H9 (cell line): ENCODE measurements at regions not wholly inside any gene's neighbourhood (a gene's known extent, or its start where the extent isn't known, plus 50 kb on each side); places are given as distances from the start of the nearest gene placed in this dataset.

Experiments used
- DNase-seq: peaks from one replicate; pipeline ENCODE4 v3.0.0-alpha.2; 2017
- H2AFZ ChIP-seq: one replicate; pipeline ENCODE4 v1.6.1; 2013; ENCODE audit warnings: mild to moderate bottlenecking, low read length, control low read depth, moderate library complexity
- H2AK5ac ChIP-seq: 2 replicates; pipeline ENCODE4 v1.6.1; 2013; ENCODE audit warnings: low read length, control low read depth, mixed read lengths; ENCODE audit not compliant: insufficient read length
- H2BK120ac ChIP-seq: one replicate; pipeline ENCODE4 v1.6.1; 2013; ENCODE audit warnings: low read depth, mild to moderate bottlenecking, low read length, control low read depth, inconsistent platforms; ENCODE audit not compliant: poor library complexity, severe bottlenecking
- H2BK12ac ChIP-seq: 2 replicates; pipeline ENCODE4 v1.6.1; 2013; ENCODE audit warnings: low read length, control low read depth, mixed read lengths, low read depth; ENCODE audit not compliant: insufficient read length
- H2BK15ac ChIP-seq: 2 replicates; pipeline ENCODE4 v1.6.1; 2013; ENCODE audit warnings: low read depth, low read length, control low read depth
- H2BK20ac ChIP-seq: one replicate; pipeline ENCODE4 v1.6.1; 2013; ENCODE audit warnings: low read depth, mild to moderate bottlenecking, low read length, control low read depth, inconsistent platforms; ENCODE audit not compliant: poor library complexity, severe bottlenecking
- H2BK5ac ChIP-seq: 2 replicates; pipeline ENCODE4 v1.6.1; 2013; ENCODE audit warnings: low read length, control low read depth, mixed read lengths; ENCODE audit not compliant: insufficient read length
- H3K14ac ChIP-seq: 2 replicates; pipeline ENCODE4 v1.6.1; 2013; ENCODE audit warnings: low read length, control low read depth; ENCODE audit not compliant: insufficient read depth
- H3K18ac ChIP-seq: 2 replicates; pipeline ENCODE4 v1.6.1; 2013; ENCODE audit warnings: low read depth, mild to moderate bottlenecking, mixed read lengths, low read length, control low read depth; ENCODE audit not compliant: insufficient read length
- H3K23ac ChIP-seq: 2 replicates; pipeline ENCODE4 v1.6.1; 2013; ENCODE audit warnings: low read length, control low read depth, mixed read lengths, low read depth; ENCODE audit not compliant: insufficient read length
- H3K23me2 ChIP-seq: 2 replicates; pipeline ENCODE4 v1.6.1; 2013; ENCODE audit warnings: low read depth, mild to moderate bottlenecking, mixed read lengths, low read length, control low read depth; ENCODE audit not compliant: insufficient read length, poor library complexity, severe bottlenecking
- H3K27ac ChIP-seq: 2 replicates; pipeline ENCODE4 v1.5.1; 2013; ENCODE audit warnings: low read length, control low read depth, mixed read lengths, low read depth; ENCODE audit not compliant: insufficient read length
- H3K27me3 ChIP-seq: 2 replicates; pipeline ENCODE4 v1.6.1; 2013; ENCODE audit warnings: low read length, control low read depth, inconsistent platforms; ENCODE audit not compliant: insufficient read depth
- H3K4ac ChIP-seq: 2 replicates; pipeline ENCODE4 v1.6.1; 2013; ENCODE audit warnings: low read depth, mild to moderate bottlenecking, control low read depth, inconsistent platforms, low read length, moderate library complexity
- H3K4me1 ChIP-seq: 2 replicates; pipeline ENCODE4 v1.6.1; 2013; ENCODE audit warnings: low read length, control low read depth, inconsistent platforms; ENCODE audit not compliant: insufficient read depth
- H3K4me2 ChIP-seq: 2 replicates; pipeline ENCODE4 v1.6.1; 2013; ENCODE audit warnings: low read length, control low read depth, mixed read lengths; ENCODE audit not compliant: insufficient read length, insufficient read depth
- H3K56ac ChIP-seq: 2 replicates; pipeline ENCODE4 v1.6.1; 2013; ENCODE audit warnings: low read depth, mild to moderate bottlenecking, mixed read lengths, low read length, control low read depth; ENCODE audit not compliant: insufficient read length
- H3K79me1 ChIP-seq: 2 replicates; pipeline ENCODE4 v1.6.1; 2013; ENCODE audit warnings: low read depth, mild to moderate bottlenecking, moderate library complexity, low read length, control low read depth, inconsistent platforms; ENCODE audit not compliant: insufficient read depth, poor library complexity, severe bottlenecking
- H3K79me2 ChIP-seq: 2 replicates; pipeline ENCODE4 v1.6.1; 2013; ENCODE audit warnings: low read length, control low read depth, inconsistent platforms; ENCODE audit not compliant: insufficient read depth
- H3K9ac ChIP-seq: 2 replicates; pipeline ENCODE4 v1.6.1; 2013; ENCODE audit warnings: low read length, control low read depth, mixed read lengths; ENCODE audit not compliant: insufficient read length; ENCODE audit errors: extremely low read depth
- H3K9me3 ChIP-seq: one replicate; pipeline ENCODE4 v1.6.1; 2013; ENCODE audit warnings: low read depth, low read length, inconsistent platforms; ENCODE audit not compliant: control insufficient read depth
- H3T11ph ChIP-seq: one replicate; pipeline ENCODE4 v1.6.1; 2013; ENCODE audit warnings: mild to moderate bottlenecking, low read length, control low read depth, inconsistent platforms
- H4K20me1 ChIP-seq: one replicate; pipeline ENCODE4 v1.6.1; 2013; ENCODE audit not compliant: control insufficient read depth, insufficient read length, insufficient read depth
- H4K5ac ChIP-seq: 2 replicates; pipeline ENCODE4 v1.6.1; 2013; ENCODE audit warnings: low read depth, mild to moderate bottlenecking, mixed read lengths, low read length, control low read depth; ENCODE audit not compliant: insufficient read length
- H4K8ac ChIP-seq: replicated peaks from 2 replicates; pipeline ENCODE4 v1.6.1; 2013; ENCODE audit warnings: low read length, control low read depth, mixed read lengths, low read depth; ENCODE audit not compliant: insufficient read length
- H4K91ac ChIP-seq: 2 replicates; pipeline ENCODE4 v1.6.1; 2013; ENCODE audit warnings: low read depth, mild to moderate bottlenecking, moderate library complexity, mixed read lengths, low read length, control low read depth; ENCODE audit not compliant: insufficient read length
- H3K27ac Mint-ChIP-seq, 3 experiments: 2 replicates in 2 of 3; 3 replicates in 1 of 3; pipeline ENCODE4 v1.8.0; 2020 to 2021; ENCODE audit warnings: mixed read lengths in 3 of 3, mild to moderate bottlenecking in 1 of 3, moderate library complexity in 1 of 3
- H3K27me3 Mint-ChIP-seq: 2 replicates; pipeline ENCODE4 v1.8.0; 2021; ENCODE audit warnings: low read depth, mild to moderate bottlenecking, moderate library complexity, mixed read lengths
- H3K36me3 Mint-ChIP-seq, 3 experiments: 2 replicates in 2 of 3; 3 replicates in 1 of 3; pipeline ENCODE4 v1.8.0; 2020 to 2021; ENCODE audit warnings: low read depth in 3 of 3, mixed read lengths in 3 of 3; ENCODE audit not compliant: insufficient read depth in 1 of 3
- H3K4me1 Mint-ChIP-seq, 2 experiments: 2 replicates each; pipeline ENCODE4 v1.8.0; 2020; ENCODE audit warnings: mixed read lengths in 2 of 2
- H3K4me3 Mint-ChIP-seq, 2 experiments: 2 replicates in 1 of 2; 3 replicates in 1 of 2; pipeline ENCODE4 v1.8.0; 2020 to 2021; ENCODE audit warnings: mild to moderate bottlenecking in 2 of 2, mixed read lengths in 2 of 2, moderate library complexity in 1 of 2
- H3K9me3 Mint-ChIP-seq, 2 experiments: 2 replicates in 1 of 2; 3 replicates in 1 of 2; pipeline ENCODE4 v1.8.0; 2020; ENCODE audit warnings: mild to moderate bottlenecking in 2 of 2, mixed read lengths in 2 of 2, moderate library complexity in 1 of 2
- WGBS: extraction: QIAGEN DNeasy Blood & Tissue Kit; methylation state at CpG from one replicate; pipeline ENCODE4 v1.1.7; 2013; ENCODE audit warnings: missing lambda C conversion rate, low lambda C conversion rate, mixed read lengths; ENCODE audit not compliant: insufficient read length; ENCODE audit errors: extremely low coverage; 5-methylcytosine and 5-hydroxymethylcytosine counted together
- TF ChIP-seq, protein P1 (sequence below): fragments of 200-600 bp; sonication (generic); conservative IDR thresholded peaks from 3 replicates; pipeline ENCODE4 v1.8.0; 2021; ENCODE audit warnings: antibody characterized with exemption, mild to moderate bottlenecking

DNA sequence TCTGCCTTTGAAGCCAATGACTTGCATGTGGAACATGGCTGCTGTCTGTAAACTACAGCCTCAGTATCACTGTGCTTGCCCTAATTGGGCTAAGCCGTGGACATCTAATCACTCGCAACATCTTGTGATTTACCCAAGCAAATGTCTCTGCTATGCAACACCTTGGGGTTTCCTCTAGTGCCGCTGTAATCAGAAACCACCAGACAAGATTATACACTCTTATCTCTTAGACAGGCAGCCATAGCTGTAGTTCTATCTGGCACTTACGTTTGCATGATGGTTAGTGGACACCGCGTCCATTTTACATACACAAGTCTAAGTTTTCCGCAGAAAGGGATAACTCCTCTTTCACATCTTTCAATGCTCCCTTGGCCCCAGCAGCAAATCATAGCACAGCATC is 204.3 kb upstream of the CCDC68 start:
- H3K79me2 ChIP-seq: no peaks in the 10 kb centered on the region
- no peak overlapping the region for H3K27ac ChIP-seq
- Mint-ChIP-seq H3K27me3 (no peaks in the 10 kb centered on the region; the same call in 1 of the 2 replicates), H3K27ac (no peak overlapping the region), H3K4me3 (no peak overlapping the region), H3K4me1 (0 out of 4 replicates have a peak, but pooled peaks cover 0 to 3% of the 10 kb centered on the region in 2 experiments), H3K36me3 (peaks cover 0 to 5% (median 0%) of the 10 kb centered on the region in 3 experiments; a peak in 3 of 7 replicates), H3K9me3 (peaks cover 0 to 3% of the 10 kb centered on the region in 2 experiments; a peak in 2 of 5 replicates)
- no peaks in the 10 kb centered on the region for H3K79me1 ChIP-seq
- H3K9ac ChIP-seq: no peak overlapping the region
- no peaks in the 10 kb centered on the region for H4K20me1 ChIP-seq
- no CpG with 5 or more reads among the region's 7 CpGs for WGBS
- no peaks in the 10 kb centered on the region for H3K9me3 ChIP-seq
- H2BK12ac ChIP-seq: no peak overlapping the region
- H3K4me2 ChIP-seq: no peak overlapping the region
- H3K4ac ChIP-seq: no peak overlapping the region
- H4K5ac ChIP-seq: no peak overlapping the region
- no peak overlapping the region for H3T11ph ChIP-seq
- no peak overlapping the region for H3K18ac ChIP-seq
- no peak overlapping the region for H2BK15ac ChIP-seq
- H2AFZ ChIP-seq: no peak overlapping the region
- H3K56ac ChIP-seq: no peak overlapping the region
- no peak overlapping the region for H3K14ac ChIP-seq
- TF ChIP-seq, protein P1, sequence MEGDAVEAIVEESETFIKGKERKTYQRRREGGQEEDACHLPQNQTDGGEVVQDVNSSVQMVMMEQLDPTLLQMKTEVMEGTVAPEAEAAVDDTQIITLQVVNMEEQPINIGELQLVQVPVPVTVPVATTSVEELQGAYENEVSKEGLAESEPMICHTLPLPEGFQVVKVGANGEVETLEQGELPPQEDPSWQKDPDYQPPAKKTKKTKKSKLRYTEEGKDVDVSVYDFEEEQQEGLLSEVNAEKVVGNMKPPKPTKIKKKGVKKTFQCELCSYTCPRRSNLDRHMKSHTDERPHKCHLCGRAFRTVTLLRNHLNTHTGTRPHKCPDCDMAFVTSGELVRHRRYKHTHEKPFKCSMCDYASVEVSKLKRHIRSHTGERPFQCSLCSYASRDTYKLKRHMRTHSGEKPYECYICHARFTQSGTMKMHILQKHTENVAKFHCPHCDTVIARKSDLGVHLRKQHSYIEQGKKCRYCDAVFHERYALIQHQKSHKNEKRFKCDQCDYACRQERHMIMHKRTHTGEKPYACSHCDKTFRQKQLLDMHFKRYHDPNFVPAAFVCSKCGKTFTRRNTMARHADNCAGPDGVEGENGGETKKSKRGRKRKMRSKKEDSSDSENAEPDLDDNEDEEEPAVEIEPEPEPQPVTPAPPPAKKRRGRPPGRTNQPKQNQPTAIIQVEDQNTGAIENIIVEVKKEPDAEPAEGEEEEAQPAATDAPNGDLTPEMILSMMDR: no peak
- no peaks in the 10 kb centered on the region for H3K4me1 ChIP-seq
- no peak overlapping the region for H3K23ac ChIP-seq
- no peaks in the 10 kb centered on the region for H3K27me3 ChIP-seq
- no peak for DNase-seq
- H3K23me2 ChIP-seq: no peaks in the 10 kb centered on the region
- no peak overlapping the region for H2BK120ac ChIP-seq
- H2BK5ac ChIP-seq: no peak overlapping the region
- H2AK5ac ChIP-seq: no peak overlapping the region
- no peak overlapping the region for H4K91ac ChIP-seq
- no peak overlapping the region for H2BK20ac ChIP-seq
- no peak overlapping the region for H4K8ac ChIP-seq
